ENCODE measurements at regions not wholly inside any gene's neighbourhood (a gene's known extent, or its start where the extent isn't known, plus 50 kb on each side); places are given as distances from the start of the nearest gene placed in this dataset.

- no peak for TF ChIP-seq CTCF (conservative IDR thresholded peaks at IDR 0.05; ENCODE audit: low read depth, low read length)
- Histone ChIP-seq H3K27me3 (ENCODE audit: insufficient read depth, low read depth) (no peaks in the 10 kb centered on the region), H3K4me1 (ENCODE audit: low read depth, poor library complexity, severe bottlenecking) (no peaks in the 10 kb centered on the region), H3K9ac (no peak overlapping the region), H3K27ac (no peak overlapping the region), H3K4me2 (no peak overlapping the region), H4K20me1 (ENCODE audit: insufficient read depth) (no peaks in the 10 kb centered on the region), H2AFZ (ENCODE audit: low read depth) (no peak overlapping the region; the same call in 1 of the 2 replicates), H3K79me2 (ENCODE audit: insufficient read depth, low read depth) (no peaks in the 10 kb centered on the region), H3K36me3 (ENCODE audit: insufficient read depth) (no peaks in the 10 kb centered on the region), H3K4me3 (IDR thresholded peaks at IDR 0.05; ENCODE audit: insufficient read depth, low read depth, low read length) (no peak overlapping the region)
These were observed 1653.1 kb upstream of the CDH9 start for GRCh38 chr5:28691526-28691925.

- no peak for TF ChIP-seq CTCF (conservative IDR thresholded peaks at IDR 0.05; ENCODE audit: low read depth, low read length)
- no peak overlapping the region for H3K4me3 ChIP-seq (IDR thresholded peaks at IDR 0.05; ENCODE audit: insufficient read depth, low read depth, low read length)
- no peak overlapping the region for H3K4me2 ChIP-seq
These were observed 1647.4 kb upstream of the CDH9 start for GRCh38 chr5:28685794-28686193.

GRCh38 chr5:28678899-28679298 is 1640.5 kb upstream of the CDH9 start:
- Histone ChIP-seq H3K27me3 (ENCODE audit: insufficient read depth, low read depth) (no peaks in the 10 kb centered on the region), H3K4me3 (IDR thresholded peaks at IDR 0.05; ENCODE audit: insufficient read depth, low read depth, low read length) (no peak overlapping the region), H3K4me1 (ENCODE audit: low read depth, poor library complexity, severe bottlenecking) (peaks cover 5% of the 10 kb centered on the region), H2AFZ (ENCODE audit: low read depth) (no peak overlapping the region), H3K36me3 (ENCODE audit: insufficient read depth) (no peaks in the 10 kb centered on the region), H3K4me2 (no peak overlapping the region), H3K27ac (no peak overlapping the region), H3K9ac (no peak overlapping the region), H4K20me1 (ENCODE audit: insufficient read depth) (no peaks in the 10 kb centered on the region), H3K79me2 (ENCODE audit: insufficient read depth, low read depth) (no peaks in the 10 kb centered on the region)
- no peak for TF ChIP-seq CTCF (conservative IDR thresholded peaks at IDR 0.05; ENCODE audit: low read depth, low read length)

More at GRCh38 chr5:28685794-28686193, 1647.4 kb upstream of the CDH9 start:
- H3K79me2 ChIP-seq (ENCODE audit: insufficient read depth, low read depth): no peaks in the 10 kb centered on the region
- H4K20me1 ChIP-seq (ENCODE audit: insufficient read depth): no peaks in the 10 kb centered on the region
- no peak overlapping the region for H3K9ac ChIP-seq
- H2AFZ ChIP-seq (ENCODE audit: low read depth): no peak overlapping the region
- no peak overlapping the region for H3K27ac ChIP-seq
- H3K27me3 ChIP-seq (ENCODE audit: insufficient read depth, low read depth): no peaks in the 10 kb centered on the region
- no peaks in the 10 kb centered on the region for H3K4me1 ChIP-seq (ENCODE audit: low read depth, poor library complexity, severe bottlenecking)
- no peaks in the 10 kb centered on the region for H3K36me3 ChIP-seq (ENCODE audit: insufficient read depth)

GRCh38 chr5:28666110-28666509 is 1627.7 kb upstream of the CDH9 start:
- no peaks in the 10 kb centered on the region for H3K79me2 ChIP-seq (ENCODE audit: insufficient read depth, low read depth)
- H3K27ac ChIP-seq: no peak overlapping the region
- H4K20me1 ChIP-seq (ENCODE audit: insufficient read depth): no peaks in the 10 kb centered on the region
- peaks cover 4% of the 10 kb centered on the region for H3K4me1 ChIP-seq (ENCODE audit: low read depth, poor library complexity, severe bottlenecking)
- no peak for TF ChIP-seq CTCF (conservative IDR thresholded peaks at IDR 0.05; ENCODE audit: low read depth, low read length)
- no peaks in the 10 kb centered on the region for H3K27me3 ChIP-seq (ENCODE audit: insufficient read depth, low read depth)
- peak overlapping the region; percentile 34; the same call in 1 of the 2 replicates for H2AFZ ChIP-seq (ENCODE audit: low read depth)
- H3K4me2 ChIP-seq: no peak overlapping the region
- H3K4me3 ChIP-seq (IDR thresholded peaks at IDR 0.05; ENCODE audit: insufficient read depth, low read depth, low read length): no peak overlapping the region
- no peaks in the 10 kb centered on the region for H3K36me3 ChIP-seq (ENCODE audit: insufficient read depth)
- no peak overlapping the region for H3K9ac ChIP-seq
